Caco-2 (cell line): ENCODE measurements at regions not wholly inside any gene's neighbourhood (a gene's known extent, or its start where the extent isn't known, plus 50 kb on each side); places are given as distances from the start of the nearest gene placed in this dataset.

Source experiments
- BruUV-seq: library from RNA; stranded (reverse); fragments of 400-500 nt; replicated peaks from 2 replicates; lab custom pipeline; 2021; lab: Mats Ljungman, UMichigan
- CTCF ChIA-PET: fragments of 300-600 bp; sonication (Branson Sonifier 250); formaldehyde crosslinking; loops from one replicate; lab custom pipeline; 2022; ENCODE audit warnings: antibody characterized with exemption; lab: Charles Lee
- POLR2A ChIA-PET: fragments of 300-600 bp; sonication (Branson Sonifier 250); formaldehyde crosslinking; loops from one replicate; lab custom pipeline; 2022; ENCODE audit warnings: antibody characterized with exemption; lab: Charles Lee
- DNase-seq, 2 experiments: peaks; one replicate each; pipeline versions ENCODE4 v3.0.0 to v3.0.0-alpha.2; 2020 to 2022
- H3K27me3 ChIP-seq: replicated peaks from 2 replicates; pipeline ENCODE4 v1.6.0; 2011; ENCODE audit warnings: low read length; ENCODE audit not compliant: control insufficient read depth, insufficient read depth
- H3K36me3 ChIP-seq: 2 replicates; pipeline ENCODE4 v1.5.1; 2011; ENCODE audit warnings: low read length; ENCODE audit not compliant: control insufficient read depth, insufficient read depth
- H3K4me1 ChIP-seq: fragments of 250-450 bp; sonication (Bioruptor Pico); 2 replicates; pipeline ENCODE4 v1.5.1; 2020; ENCODE audit warnings: mild to moderate bottlenecking
- H3K4me3 ChIP-seq: 2 replicates; pipeline ENCODE4 v1.5.1; 2011; ENCODE audit warnings: low read depth, mild to moderate bottlenecking, control low read depth, low read length
- H3K9me3 ChIP-seq: fragments of 250-450 bp; sonication (Bioruptor Pico); 2 replicates; pipeline ENCODE4 v1.5.1; 2020; ENCODE audit warnings: mild to moderate bottlenecking, moderate library complexity
- H3K27ac Mint-ChIP-seq: one replicate; pipeline ENCODE4 v1.8.0; 2022; ENCODE audit warnings: mixed read lengths; ENCODE audit not compliant: unreplicated experiment
- H3K27me3 Mint-ChIP-seq: one replicate; pipeline ENCODE4 v1.8.0; 2022; ENCODE audit warnings: mixed read lengths; ENCODE audit not compliant: insufficient read depth, unreplicated experiment
- H3K36me3 Mint-ChIP-seq: one replicate; pipeline ENCODE4 v1.8.0; 2022; ENCODE audit warnings: mild to moderate bottlenecking, mixed read lengths; ENCODE audit not compliant: insufficient read depth, unreplicated experiment
- H3K4me1 Mint-ChIP-seq: one replicate; pipeline ENCODE4 v1.8.0; 2022; ENCODE audit warnings: low read depth, mixed read lengths; ENCODE audit not compliant: unreplicated experiment
- H3K4me3 Mint-ChIP-seq: one replicate; pipeline ENCODE4 v1.8.0; 2022; ENCODE audit warnings: mild to moderate bottlenecking, moderate library complexity, mixed read lengths; ENCODE audit not compliant: unreplicated experiment
- H3K9me3 Mint-ChIP-seq: one replicate; pipeline ENCODE4 v1.8.0; 2022; ENCODE audit warnings: mixed read lengths; ENCODE audit not compliant: unreplicated experiment
- intact Hi-C: fragments of 100-400 bp; cut with micrococcal nuclease; formaldehyde crosslinking; loops from one replicate; pipeline ENCODE4 v1.10.0; 2022; ENCODE audit not compliant: unreplicated experiment
- TF ChIP-seq, protein P1 (sequence below), 2 experiments: fragments of 200-600 bp in 1 of 2; IDR thresholded peaks; 1 replicate in 1 of 2; 2 replicates in 1 of 2; pipeline versions ENCODE4 v1.5.1 to v1.8.0; 2011 to 2022; ENCODE audit warnings: antibody characterized with exemption in 1 of 2, control low read depth in 1 of 2, inconsistent platforms in 1 of 2, low read depth in 1 of 2, low read length in 1 of 2, mild to moderate bottlenecking in 1 of 2, moderate library complexity in 1 of 2; ENCODE audit not compliant: insufficient read depth in 1 of 2, severe bottlenecking in 1 of 2, unreplicated experiment in 1 of 2

DNA sequence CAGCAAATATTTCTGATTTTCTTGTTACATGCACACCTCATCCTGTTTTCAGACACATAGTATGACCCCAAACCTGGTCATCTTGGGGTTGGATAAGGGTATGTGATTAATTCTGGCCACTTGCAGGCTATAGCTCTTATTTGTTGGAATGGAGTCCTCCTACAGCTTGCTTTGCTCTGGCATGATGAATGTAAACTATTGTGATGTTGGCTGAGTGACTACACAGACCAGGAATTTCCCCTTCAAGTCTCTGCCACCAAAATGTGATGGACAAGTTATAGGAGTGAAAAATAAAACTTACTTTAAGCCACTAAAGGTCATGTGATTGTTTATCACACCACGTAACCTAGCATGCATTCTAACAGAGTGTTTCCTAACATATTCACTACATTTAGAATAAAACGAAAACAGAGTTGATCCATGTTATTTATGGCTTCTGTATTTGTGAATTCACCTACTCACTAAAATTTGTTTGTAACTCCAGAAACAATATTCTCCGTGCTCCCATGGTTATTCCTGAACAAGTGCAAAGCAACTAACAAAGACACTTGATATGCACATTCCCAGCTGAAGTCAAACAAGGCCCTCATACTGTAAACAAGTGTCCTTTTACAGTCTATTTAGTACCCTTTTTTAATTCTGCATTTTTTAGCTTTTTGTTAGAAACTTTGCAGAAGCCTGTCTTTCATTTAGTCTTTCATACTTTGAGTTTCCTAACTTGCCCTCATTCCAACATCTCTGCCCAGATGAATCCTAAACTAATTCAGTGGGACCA, 599.2 kb upstream of the PCDH15 start:
- Mint-ChIP-seq H3K9me3 (no peaks in the 10 kb centered on the region), H3K36me3 (no peaks in the 10 kb centered on the region), H3K27me3 (no peaks in the 10 kb centered on the region), H3K4me1 (no peaks in the 10 kb centered on the region), H3K27ac (no peak overlapping the region), H3K4me3 (no peak overlapping the region)
- Histone ChIP-seq H3K36me3 (no peaks in the 10 kb centered on the region), H3K4me3 (no peak overlapping the region), H3K4me1 (no peaks in the 10 kb centered on the region), H3K27me3 (no peaks in the 10 kb centered on the region), H3K9me3 (no peaks in the 10 kb centered on the region)
- ChIA-PET CTCF (interaction anchor here (1.0 kb wide), 1 partner anchor 113 kb away, joined by 3 read pairs; no protein-coding TSS in a partner anchor), POLR2A (no interaction called here)
- no peak for DNase-seq
- BruUV-seq: no TSS peak
- TF ChIP-seq, protein P1, sequence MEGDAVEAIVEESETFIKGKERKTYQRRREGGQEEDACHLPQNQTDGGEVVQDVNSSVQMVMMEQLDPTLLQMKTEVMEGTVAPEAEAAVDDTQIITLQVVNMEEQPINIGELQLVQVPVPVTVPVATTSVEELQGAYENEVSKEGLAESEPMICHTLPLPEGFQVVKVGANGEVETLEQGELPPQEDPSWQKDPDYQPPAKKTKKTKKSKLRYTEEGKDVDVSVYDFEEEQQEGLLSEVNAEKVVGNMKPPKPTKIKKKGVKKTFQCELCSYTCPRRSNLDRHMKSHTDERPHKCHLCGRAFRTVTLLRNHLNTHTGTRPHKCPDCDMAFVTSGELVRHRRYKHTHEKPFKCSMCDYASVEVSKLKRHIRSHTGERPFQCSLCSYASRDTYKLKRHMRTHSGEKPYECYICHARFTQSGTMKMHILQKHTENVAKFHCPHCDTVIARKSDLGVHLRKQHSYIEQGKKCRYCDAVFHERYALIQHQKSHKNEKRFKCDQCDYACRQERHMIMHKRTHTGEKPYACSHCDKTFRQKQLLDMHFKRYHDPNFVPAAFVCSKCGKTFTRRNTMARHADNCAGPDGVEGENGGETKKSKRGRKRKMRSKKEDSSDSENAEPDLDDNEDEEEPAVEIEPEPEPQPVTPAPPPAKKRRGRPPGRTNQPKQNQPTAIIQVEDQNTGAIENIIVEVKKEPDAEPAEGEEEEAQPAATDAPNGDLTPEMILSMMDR (IDR thresholded peaks at IDR 0.05; ENCODE audit: insufficient read depth in 1 of 2, low read depth in 1 of 2, low read length in 1 of 2, severe bottlenecking in 1 of 2, unreplicated experiment in 1 of 2): no peak
- intact Hi-C loops: loop anchor here (10.0 kb wide), 1 partner anchor 415 kb away; no protein-coding TSS in a partner anchor

DNA sequence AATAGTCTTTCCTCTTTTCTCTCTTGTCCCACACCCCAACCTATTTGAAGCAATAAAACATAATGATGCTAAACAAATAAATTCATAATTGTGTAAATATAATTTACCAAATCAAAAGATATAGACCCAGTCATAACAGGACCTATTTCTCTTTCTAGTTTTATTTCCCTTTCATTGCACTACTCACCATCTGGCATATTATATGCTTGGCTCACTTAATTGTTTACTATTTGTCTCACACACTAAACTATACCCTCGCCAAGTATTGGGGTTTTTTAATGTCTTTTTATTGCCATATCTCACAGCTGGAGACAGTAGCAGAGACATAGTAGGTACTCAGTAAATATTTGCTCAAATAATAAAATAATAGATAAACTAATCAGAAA, 597.5 kb upstream of the PCDH15 start:
- intact Hi-C loops: no loop called here
- Histone ChIP-seq H3K36me3 (no peaks in the 10 kb centered on the region), H3K4me3 (no peak overlapping the region), H3K27me3 (no peaks in the 10 kb centered on the region), H3K4me1 (no peaks in the 10 kb centered on the region), H3K9me3 (no peaks in the 10 kb centered on the region)
- Mint-ChIP-seq H3K4me1 (no peaks in the 10 kb centered on the region), H3K4me3 (no peak overlapping the region), H3K36me3 (no peaks in the 10 kb centered on the region), H3K27ac (no peak overlapping the region), H3K27me3 (no peaks in the 10 kb centered on the region), H3K9me3 (no peaks in the 10 kb centered on the region)
- ChIA-PET POLR2A (no interaction called here), CTCF (no interaction called here)
- no TSS peak for BruUV-seq
- TF ChIP-seq, protein P1 (IDR thresholded peaks at IDR 0.05; ENCODE audit: insufficient read depth in 1 of 2, low read depth in 1 of 2, low read length in 1 of 2, severe bottlenecking in 1 of 2, unreplicated experiment in 1 of 2): no peak
- DNase-seq: no peak

DNA sequence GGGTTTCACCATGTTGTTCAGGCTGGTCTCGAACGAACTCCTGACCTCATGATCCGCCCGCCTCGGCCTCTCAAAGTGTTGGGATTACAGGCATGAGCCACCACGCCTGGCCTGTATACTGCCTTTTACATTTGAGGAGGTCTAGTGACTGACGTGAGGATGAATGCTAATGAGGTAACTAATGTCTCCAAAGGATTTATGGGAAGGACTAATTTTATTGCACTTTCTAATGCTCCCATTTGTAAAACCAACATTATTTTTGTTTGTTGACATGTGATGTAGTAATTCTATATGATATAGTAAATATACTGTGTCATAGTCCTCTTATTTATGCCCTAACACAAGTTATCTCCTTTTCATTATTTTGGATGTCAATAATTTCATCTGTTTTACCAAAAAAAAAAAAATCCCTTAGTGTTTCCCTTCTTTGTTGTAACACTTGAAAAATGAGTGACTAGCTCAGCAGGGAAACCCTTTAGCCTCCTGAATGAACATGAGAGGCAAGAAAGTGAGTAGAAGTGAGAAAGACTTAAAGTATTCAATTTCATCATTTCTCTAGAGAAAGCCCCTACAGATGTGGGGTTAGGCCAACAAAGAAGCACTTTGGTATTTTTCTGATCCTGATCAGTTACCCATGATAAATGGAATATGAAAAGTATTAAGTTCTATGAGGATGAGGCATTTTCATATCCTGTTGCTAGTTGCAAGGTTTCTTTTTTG, 596.9 kb upstream of the PCDH15 start:
- H3K4me1 ChIP-seq: no peaks in the 10 kb centered on the region
- H3K9me3 Mint-ChIP-seq: no peaks in the 10 kb centered on the region
- no peaks in the 10 kb centered on the region for H3K36me3 Mint-ChIP-seq
- ChIA-PET POLR2A (no interaction called here), CTCF (no interaction called here)
- no peak for DNase-seq
- BruUV-seq: no TSS peak
- no peaks in the 10 kb centered on the region for H3K27me3 Mint-ChIP-seq
- intact Hi-C loops: no loop called here
- H3K36me3 ChIP-seq: no peaks in the 10 kb centered on the region
- no peaks in the 10 kb centered on the region for H3K9me3 ChIP-seq
- no peaks in the 10 kb centered on the region for H3K4me1 Mint-ChIP-seq
- no peak overlapping the region for H3K4me3 ChIP-seq
- TF ChIP-seq, protein P1 (IDR thresholded peaks at IDR 0.05; ENCODE audit: insufficient read depth in 1 of 2, low read depth in 1 of 2, low read length in 1 of 2, severe bottlenecking in 1 of 2, unreplicated experiment in 1 of 2): no peak
- H3K27ac Mint-ChIP-seq: no peak overlapping the region
- no peak overlapping the region for H3K4me3 Mint-ChIP-seq
- no peaks in the 10 kb centered on the region for H3K27me3 ChIP-seq
